Astrocyte (in vitro differentiated cells and primary cell): ENCODE measurements at regions not wholly inside any gene's neighbourhood (a gene's known extent, or its start where the extent isn't known, plus 50 kb on each side); places are given as distances from the start of the nearest gene placed in this dataset.

Experiments
- EZH2 ChIP-seq: IDR thresholded peaks from 2 replicates; pipeline ENCODE4 v1.6.1; 2012; ENCODE audit warnings: mild to moderate bottlenecking, low read length, inconsistent platforms; ENCODE audit not compliant: insufficient read depth
- TF ChIP-seq, protein P1 (sequence below): IDR thresholded peaks from 2 replicates; pipeline ENCODE4 v1.5.1; 2011; ENCODE audit warnings: low read depth, mild to moderate bottlenecking, inconsistent platforms, low read length, moderate library complexity; ENCODE audit not compliant: insufficient read depth

DNA sequence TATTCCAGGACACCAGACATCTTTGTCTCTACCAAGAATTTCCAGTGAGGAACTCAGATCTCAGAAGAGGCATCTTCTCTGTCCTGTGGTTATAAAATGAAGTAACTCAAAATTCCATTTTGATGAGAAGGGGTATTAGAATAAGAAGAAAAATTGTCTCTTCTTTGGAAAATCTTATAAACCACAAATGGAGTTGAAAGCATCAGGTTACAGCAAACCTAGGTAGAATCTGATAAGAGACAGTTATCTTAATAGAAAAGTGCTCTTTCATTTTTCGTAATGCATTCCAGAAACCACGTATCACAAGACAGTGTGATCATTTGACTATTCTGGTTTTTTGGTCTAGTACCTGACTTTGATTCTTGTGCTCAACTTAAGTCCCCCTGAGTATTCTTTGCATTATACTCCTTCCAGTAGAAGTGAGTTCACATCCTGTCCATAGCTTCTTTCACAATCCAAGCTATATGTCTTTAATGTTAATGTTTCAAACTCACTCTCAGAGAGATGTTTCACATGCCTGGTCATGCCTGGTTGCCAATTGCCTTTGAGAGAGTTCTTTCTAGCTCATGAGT, 120.9 kb upstream of the PRDX6 start:
- TF ChIP-seq, protein P1, sequence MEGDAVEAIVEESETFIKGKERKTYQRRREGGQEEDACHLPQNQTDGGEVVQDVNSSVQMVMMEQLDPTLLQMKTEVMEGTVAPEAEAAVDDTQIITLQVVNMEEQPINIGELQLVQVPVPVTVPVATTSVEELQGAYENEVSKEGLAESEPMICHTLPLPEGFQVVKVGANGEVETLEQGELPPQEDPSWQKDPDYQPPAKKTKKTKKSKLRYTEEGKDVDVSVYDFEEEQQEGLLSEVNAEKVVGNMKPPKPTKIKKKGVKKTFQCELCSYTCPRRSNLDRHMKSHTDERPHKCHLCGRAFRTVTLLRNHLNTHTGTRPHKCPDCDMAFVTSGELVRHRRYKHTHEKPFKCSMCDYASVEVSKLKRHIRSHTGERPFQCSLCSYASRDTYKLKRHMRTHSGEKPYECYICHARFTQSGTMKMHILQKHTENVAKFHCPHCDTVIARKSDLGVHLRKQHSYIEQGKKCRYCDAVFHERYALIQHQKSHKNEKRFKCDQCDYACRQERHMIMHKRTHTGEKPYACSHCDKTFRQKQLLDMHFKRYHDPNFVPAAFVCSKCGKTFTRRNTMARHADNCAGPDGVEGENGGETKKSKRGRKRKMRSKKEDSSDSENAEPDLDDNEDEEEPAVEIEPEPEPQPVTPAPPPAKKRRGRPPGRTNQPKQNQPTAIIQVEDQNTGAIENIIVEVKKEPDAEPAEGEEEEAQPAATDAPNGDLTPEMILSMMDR: no peak
- no peak for TF ChIP-seq EZH2
